ENCODE measurements at regions not wholly inside any gene's neighbourhood (a gene's known extent, or its start where the extent isn't known, plus 50 kb on each side); places are given as distances from the start of the nearest gene placed in this dataset.

GRCh38 chr5:117461403-117461802, 886.8 kb upstream of the SEMA6A start:
- no peak for DNase-seq

DNA sequence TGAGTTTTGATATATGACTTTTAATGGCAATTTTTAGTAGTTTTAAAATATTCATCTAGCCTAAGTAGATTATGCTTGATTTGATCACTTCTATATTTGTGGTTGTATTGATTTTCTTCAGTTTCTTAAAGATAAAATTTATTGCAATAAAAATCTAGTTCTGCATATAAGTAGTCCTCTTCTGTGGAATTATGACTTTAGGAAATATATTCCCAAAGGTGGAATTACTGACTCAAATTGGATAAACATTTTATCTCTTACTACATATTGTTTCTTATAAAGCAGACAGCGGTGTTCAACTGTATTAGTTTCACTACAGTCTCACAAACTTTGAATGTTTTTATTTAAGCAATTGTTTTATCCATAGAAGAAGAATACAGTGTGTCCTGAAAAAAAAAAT, 883.0 kb upstream of the SEMA6A start:
- no peak for DNase-seq

DNA sequence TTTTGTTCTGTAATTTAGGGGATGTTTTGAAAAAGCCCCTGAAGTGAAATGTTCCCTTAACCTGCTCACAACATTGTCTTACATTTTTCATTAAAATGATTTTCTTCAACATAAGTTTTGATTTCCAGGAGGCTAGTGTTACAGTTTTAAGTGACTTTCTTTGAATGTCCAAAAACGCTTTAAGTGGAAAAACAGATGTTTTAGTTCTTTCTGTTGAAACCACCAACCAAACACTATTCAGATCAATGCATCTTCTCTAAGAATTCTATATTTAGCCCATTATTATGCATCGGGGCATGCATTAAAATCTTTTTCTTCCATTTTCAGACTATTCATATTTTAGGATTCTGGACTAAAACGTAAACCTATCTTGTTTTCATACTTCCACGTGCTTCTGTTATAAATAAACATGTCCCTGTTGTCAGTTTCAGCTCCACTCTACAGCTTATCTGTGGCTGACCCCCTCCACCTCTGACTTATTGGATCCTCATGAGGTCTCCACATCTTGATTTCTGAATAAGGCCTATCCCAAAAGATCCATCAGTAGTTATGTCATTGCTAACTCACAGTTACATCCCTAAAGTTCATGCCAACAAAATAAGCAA, 882.3 kb upstream of the SEMA6A start:
- no peak for DNase-seq

DNA sequence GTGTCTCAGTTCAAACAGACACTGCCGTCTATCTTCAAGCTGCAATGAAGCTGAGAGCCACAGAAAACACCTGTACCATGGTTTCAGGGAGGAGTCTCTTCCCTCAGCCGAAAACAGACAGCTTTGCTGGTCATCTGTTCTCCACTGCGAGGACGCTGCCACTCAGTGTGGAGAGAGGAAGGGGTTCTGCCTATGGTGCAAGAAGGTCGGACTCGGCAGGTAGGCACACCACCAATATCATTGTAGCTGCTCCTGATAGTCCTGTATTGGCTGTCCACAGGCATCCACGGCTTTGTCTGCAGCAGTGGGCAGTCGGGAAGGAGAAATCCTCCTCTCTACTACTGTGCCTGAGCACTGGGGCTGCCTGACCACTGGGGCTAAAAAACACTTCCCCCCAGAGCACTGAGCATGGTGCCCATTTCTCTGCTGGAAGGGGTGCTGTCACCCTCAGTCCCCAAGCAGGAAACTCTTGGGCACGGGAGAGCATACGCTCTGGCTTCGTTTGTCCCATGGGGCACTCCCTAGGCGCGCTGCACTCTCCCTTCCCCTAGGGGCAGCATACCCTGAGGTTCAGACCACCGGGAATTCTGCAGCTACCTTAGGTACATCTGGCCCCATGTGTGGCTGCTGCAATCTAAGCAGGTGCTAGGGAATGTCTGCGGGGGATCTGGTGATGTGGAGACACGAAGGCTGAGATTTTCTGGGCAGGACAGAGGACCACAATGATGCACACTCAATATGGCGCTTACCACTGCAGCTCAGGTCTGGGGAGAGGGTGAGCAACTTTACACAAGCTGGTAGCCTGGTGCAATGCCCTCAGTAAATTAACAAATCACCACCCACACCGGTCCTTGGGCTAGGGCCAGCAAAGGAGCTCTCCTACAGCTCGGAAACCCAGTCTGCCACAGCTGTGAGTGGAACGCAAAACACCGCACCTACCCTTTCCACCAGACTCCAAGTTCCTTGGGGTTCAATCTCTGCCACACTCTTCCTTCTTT, 880.9 kb upstream of the SEMA6A start:
- no peak for DNase-seq

GRCh38 chr5:117454716-117455212, 880.1 kb upstream of the SEMA6A start:
- DNase-seq = no peak

DNA sequence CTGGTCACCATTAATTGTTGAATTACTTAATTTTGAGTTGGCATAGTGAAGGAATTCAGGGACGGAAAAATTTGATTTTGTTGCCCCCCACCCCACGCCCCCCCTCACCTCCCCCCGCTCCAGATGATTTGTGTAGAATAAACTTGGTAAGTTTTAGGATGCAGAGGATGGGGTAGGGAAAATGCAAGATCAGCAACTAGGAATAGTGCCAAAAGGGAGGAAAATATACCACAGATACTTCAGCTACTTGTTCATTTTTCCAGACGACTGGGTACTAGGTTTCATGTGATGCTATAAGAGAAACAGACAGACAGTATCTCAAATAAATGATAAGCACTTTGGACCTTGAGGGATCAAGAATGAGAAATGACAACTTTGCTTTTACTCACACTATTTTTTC, 862.2 kb upstream of the SEMA6A start:
- no peak for DNase-seq

DNA sequence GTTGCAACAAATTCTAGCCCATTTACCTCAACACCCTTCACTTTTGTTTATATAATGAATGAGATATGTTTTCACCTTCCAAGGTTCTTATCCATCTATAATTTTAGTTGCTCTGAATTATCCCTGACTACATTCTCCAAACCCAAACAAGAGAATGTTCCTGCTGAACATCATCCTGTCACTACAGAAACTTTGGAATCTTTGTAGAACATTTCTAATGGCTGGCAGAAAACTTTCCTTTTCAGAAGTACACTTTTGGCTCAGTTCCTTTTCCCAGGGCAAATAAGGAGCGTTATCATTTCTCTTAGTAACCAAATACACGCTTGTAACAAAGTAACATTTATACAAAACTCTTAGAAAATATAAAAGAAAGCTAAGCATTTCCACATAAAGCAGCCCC, 860.6 kb upstream of the SEMA6A start:
- DNase-seq = no peak

DNA sequence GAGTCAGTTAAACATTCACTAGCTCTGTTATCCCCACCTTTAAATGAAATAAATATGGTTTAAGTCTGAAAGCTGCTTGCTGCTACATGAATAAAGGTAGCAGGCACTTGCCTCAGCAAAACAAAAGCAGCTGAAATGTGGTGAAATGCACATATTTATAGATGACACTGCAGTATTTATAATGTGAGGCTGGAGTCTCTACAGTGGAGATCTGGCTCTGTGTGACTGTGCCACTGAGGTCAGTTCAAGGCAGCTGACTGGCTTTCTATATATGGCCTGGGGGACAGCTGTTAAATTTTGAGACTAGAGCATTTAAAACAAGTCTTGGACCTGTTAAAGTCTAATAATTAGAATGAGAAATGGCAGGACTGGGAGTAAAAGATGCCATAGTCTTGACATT, 859.6 kb upstream of the SEMA6A start:
- no peak for DNase-seq

DNA sequence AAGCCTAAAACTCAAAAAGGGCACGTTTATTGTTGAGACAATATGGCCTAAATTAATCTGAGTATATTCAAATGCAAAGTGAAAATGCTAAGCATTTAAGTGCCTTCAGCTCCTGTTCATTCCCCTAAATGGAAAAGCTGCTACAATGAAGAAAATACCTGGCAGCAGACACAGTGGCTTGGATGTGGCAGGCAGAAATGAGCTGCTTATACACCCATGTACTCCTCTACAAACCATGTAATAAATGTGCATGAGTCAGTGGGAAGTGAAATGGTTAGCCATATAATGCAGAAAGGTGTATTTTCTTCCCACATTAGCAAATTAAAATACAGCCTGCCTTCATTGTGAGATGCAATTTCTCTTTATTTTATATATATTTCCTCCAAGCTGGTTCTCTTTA, 859.2 kb upstream of the SEMA6A start:
- no peak for DNase-seq

- no peak for DNase-seq
Observed at GRCh38 chr5:117431091-117431490, 856.5 kb upstream of the SEMA6A start.

DNA sequence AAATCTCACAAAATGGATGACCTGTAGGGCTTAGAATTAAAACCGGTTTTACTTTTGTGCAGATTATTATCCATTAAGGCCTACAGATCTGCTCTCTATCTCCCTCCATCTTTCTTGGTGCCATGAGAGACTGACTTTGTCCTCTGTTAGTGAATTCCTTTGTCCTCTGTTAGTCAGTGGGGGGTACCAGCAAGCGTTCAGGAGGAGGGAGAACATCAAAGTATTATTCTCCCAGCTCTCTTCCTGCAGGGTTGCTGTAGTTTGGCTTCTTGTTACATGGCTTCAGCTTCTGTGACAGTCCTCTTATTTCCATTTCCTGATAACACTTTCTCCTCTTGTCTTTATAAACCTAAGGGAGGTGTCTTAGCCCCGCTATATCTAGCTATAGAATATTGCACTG, 850.5 kb upstream of the SEMA6A start:
- no peak for DNase-seq

GRCh38 chr5:117424559-117424958, 849.9 kb upstream of the SEMA6A start:
- DNase-seq = no peak

GRCh38 chr5:117417501-117417900, 842.9 kb upstream of the SEMA6A start:
- DNase-seq = no peak

- no peak for DNase-seq
Observed at GRCh38 chr5:117414926-117415325, 840.3 kb upstream of the SEMA6A start.

DNA sequence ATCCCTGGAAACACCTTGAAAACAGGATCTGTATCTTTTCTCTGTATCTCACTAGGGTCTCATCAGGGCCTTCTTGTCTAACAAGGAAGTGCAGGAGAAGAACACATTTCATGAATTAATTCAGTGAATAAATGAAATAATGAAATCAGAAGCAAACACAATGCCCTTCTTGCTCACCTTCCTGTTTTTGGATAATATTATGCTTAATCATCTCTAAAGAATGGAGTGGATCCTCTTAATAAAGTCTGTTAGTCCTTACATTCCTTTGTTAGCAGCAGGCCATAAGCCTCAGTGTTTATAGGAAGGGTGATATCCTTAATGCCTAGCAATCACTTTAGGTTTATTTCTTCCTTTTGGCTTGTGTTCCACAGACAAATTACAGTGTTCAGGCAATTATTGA, 837.1 kb upstream of the SEMA6A start:
- DNase-seq = no peak

DNA sequence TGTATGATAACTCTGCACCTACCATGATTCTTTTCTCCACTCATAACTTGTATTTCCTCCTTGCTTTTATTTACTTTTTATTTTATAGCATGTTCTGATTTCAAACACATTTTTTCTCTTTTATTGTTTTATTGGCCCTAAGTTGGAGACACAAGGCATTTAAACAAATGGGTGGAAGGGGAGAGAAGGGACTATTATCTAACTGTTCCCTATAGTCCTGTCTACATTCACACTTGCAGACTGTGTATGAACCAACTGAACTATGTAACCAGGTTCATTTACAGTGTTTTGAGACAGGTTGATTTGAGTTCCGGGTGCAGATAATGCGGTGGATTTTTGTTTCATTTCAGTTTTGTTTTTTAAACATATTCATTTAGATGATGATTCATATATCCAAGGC, 830.6 kb upstream of the SEMA6A start:
- DNase-seq = no peak

DNA sequence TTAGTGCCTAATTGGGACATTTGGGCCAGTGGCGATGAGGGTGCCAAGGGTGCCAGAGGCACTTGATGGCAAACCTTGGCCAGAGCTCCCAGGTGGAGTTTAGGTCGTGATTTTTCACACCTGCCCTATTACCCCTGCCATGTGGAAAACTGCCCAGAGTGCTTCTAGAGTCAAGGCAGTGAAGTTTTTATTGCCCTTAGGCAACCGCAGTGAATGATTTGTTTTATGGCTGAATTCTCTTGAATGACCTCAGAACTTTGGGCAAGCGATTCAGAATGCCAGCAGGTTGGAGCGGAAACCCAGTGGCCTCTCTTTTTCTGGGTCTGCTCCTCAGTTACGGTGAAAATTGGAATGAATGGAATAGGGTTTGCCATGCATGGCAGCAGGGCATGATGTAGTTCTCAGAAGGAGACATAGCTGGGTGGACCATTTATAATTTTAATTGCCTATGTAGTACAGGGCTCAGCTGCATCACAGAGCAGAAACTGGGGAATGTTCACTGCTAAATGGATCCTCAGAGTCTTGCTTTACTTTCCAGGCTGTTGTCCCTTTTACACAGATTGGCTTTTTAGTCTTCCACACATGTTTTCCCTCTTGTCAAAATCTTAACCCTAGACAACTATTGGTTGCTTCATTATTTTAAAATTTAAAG, 820.0 kb upstream of the SEMA6A start:
- DNase-seq = no peak

- no peak for DNase-seq
Observed at GRCh38 chr5:117393125-117393524, 818.5 kb upstream of the SEMA6A start.

GRCh38 chr5:117380316-117380715, 805.7 kb upstream of the SEMA6A start:
- DNase-seq = no peak

DNA sequence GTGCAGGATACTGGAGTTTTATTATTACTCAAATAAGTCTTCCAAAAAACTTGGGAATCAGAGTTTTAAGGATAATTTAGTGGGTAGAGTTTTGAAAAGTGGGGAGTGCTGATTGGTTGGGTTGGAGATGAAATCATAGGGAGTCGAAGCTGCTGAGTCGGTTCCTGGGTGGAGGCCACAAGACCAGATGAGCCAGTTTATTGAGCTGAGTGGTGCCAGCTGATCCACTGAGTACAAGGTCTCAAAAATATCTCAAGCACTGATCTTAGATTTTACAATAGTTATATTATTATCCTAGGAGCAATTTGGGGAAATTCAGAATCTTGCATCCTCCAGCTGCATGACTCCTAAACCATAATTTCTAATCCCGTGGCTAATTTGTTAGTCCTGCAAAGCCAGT, 804.9 kb upstream of the SEMA6A start:
- DNase-seq = no peak

GRCh38 chr5:117376748-117377147, 802.1 kb upstream of the SEMA6A start:
- DNase-seq = no peak

DNA sequence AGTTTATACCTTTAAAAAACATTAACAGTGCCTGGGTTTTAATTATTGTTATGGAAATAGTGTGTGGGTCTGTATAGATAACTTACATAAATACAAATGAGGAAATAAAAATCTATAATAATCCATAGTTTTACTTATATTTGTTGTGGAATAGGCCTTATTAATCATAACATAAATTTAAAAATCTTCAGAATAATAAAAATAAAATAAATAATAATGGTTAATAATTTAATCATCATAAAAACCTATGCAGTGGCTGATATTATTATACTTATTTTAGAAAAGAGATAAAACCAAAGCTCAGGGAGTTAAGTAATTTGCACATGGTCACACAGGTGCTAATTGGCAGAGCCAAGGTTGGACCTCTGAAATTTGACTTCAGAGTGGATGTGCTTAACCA, 785.3 kb upstream of the SEMA6A start:
- DNase-seq = no peak

- DNase-seq = no peak
Observed at GRCh38 chr5:117357886-117358285, 783.3 kb upstream of the SEMA6A start.

GRCh38 chr5:117347280-117347679, 772.7 kb upstream of the SEMA6A start:
- no peak for DNase-seq

Measured in right forelimb (tissue), 1 donor.